K562 (cell line): ENCODE measurements at regions not wholly inside any gene's neighbourhood (a gene's known extent, or its start where the extent isn't known, plus 50 kb on each side); places are given as distances from the start of the nearest gene placed in this dataset.

Experiments used
- ATAC-seq: fragments of 200-7000 bp; cut with Tn5 transposase; 3 replicates; pipeline ENCODE4 v1.9.1; 2020; ENCODE audit warnings: moderate library complexity
- BruUV-seq: library from RNA; stranded (reverse); fragments of 400-500 nt; replicated peaks from 2 replicates; lab custom pipeline; 2021; lab: Mats Ljungman, UMichigan
- CTCF ChIA-PET: fragments of 300-600 bp; formaldehyde crosslinking; extraction: SDS; loops from one replicate; lab custom pipeline; 2021; ENCODE audit warnings: low intra/inter-chr PET ratio; lab: Yijun Ruan, JAX
- POLR2A ChIA-PET: fragments of 300-600, 350-650 bp; sonication (Branson Sonifier 250); formaldehyde crosslinking; extraction: SDS; loops from one replicate; lab custom pipeline; 2021; ENCODE audit warnings: antibody characterized with exemption, inconsistent platforms; lab: Yijun Ruan, JAX
- DNase-seq, 4 experiments: peaks; one replicate each; pipeline versions ENCODE4 v3.0.0 to v3.0.0-alpha.2; 2011 to 2018; ENCODE audit warnings: low spot score in 3 of 4, mixed read lengths in 3 of 4; ENCODE audit errors: extremely low read depth in 1 of 4
- FAIRE-seq: peaks from 2 replicates; lab custom pipeline; 2011; peaks lifted over from hg19 to GRCh38; lab: Jason Lieb, UNC
- H2AFZ ChIP-seq: 2 replicates; pipeline ENCODE4 v1.6.0; 2011; ENCODE audit warnings: low read depth, low read length, control low read depth, inconsistent platforms
- H3K27ac ChIP-seq: fragments of 200-600 bp; 3 replicates; pipeline ENCODE4 v1.8.0; 2011; ENCODE audit warnings: low read depth, mild to moderate bottlenecking, control low read depth, inconsistent platforms, low read length, moderate library complexity, mixed read lengths; ENCODE audit errors: extremely low read depth
- H3K27me3 ChIP-seq, 2 experiments: fragments of 300-600 bp in 1 of 2; 2 replicates in 1 of 2; 3 replicates in 1 of 2; pipeline versions ENCODE4 v1.6.0 to v1.8.0; 2011; ENCODE audit warnings: inconsistent platforms in 2 of 2, low read length in 2 of 2, mild to moderate bottlenecking in 1 of 2, mixed read lengths in 1 of 2, moderate library complexity in 1 of 2; ENCODE audit not compliant: control insufficient read depth in 2 of 2, insufficient read depth in 2 of 2
- H3K36me3 ChIP-seq: fragments of 300-600 bp; 3 replicates; pipeline ENCODE4 v1.8.0; 2011; ENCODE audit warnings: mild to moderate bottlenecking, low read length, inconsistent platforms; ENCODE audit not compliant: control insufficient read depth, insufficient read depth
- H3K4me1 ChIP-seq, 2 experiments: fragments of 200-600 bp in 1 of 2; replicated peaks in 1 of 2; 2 replicates in 1 of 2; 3 replicates in 1 of 2; pipeline versions ENCODE4 v1.5.1 to v1.8.0; 2011; ENCODE audit warnings: inconsistent platforms in 2 of 2, low read length in 2 of 2, mild to moderate bottlenecking in 1 of 2, mixed read lengths in 1 of 2, moderate library complexity in 1 of 2; ENCODE audit not compliant: control insufficient read depth in 2 of 2, insufficient read depth in 2 of 2
- H3K4me2 ChIP-seq: 2 replicates; pipeline ENCODE4 v1.6.1; 2011; ENCODE audit warnings: low read length, control low read depth, inconsistent platforms, mixed read lengths; ENCODE audit not compliant: insufficient read depth
- H3K4me3 ChIP-seq: fragments of 200-600 bp; sonication (generic), shearing (Covaris generic); 2 replicates; pipeline ENCODE4 v1.5.1; 2016; ENCODE audit warnings: control low read depth, inconsistent platforms
- H3K79me2 ChIP-seq: fragments of 200-600 bp; 3 replicates; pipeline ENCODE4 v1.8.0; 2011; ENCODE audit warnings: low read length, inconsistent platforms; ENCODE audit not compliant: control insufficient read depth, insufficient read depth
- H3K9ac ChIP-seq, 2 experiments: 2 replicates each; pipeline versions ENCODE4 v1.6.0 to v1.6.1; 2011; ENCODE audit warnings: low read depth in 2 of 2, low read length in 2 of 2, control low read depth in 1 of 2, inconsistent platforms in 1 of 2, mild to moderate bottlenecking in 1 of 2, mixed read lengths in 1 of 2; ENCODE audit not compliant: insufficient read depth in 1 of 2
- H3K9me1 ChIP-seq: one replicate; pipeline ENCODE4 v1.6.0; 2011; ENCODE audit warnings: inconsistent platforms, mild to moderate bottlenecking, low read length, moderate library complexity; ENCODE audit not compliant: control insufficient read depth, insufficient read depth
- H3K9me3 ChIP-seq: replicated peaks from 2 replicates; pipeline ENCODE4 v1.5.1; 2011; ENCODE audit warnings: low read depth, low read length, inconsistent platforms; ENCODE audit not compliant: control insufficient read depth, insufficient read depth
- H4K20me1 ChIP-seq: replicated peaks from 2 replicates; pipeline ENCODE4 v1.6.1; 2011; ENCODE audit warnings: low read length, inconsistent platforms, mixed read lengths; ENCODE audit not compliant: control insufficient read depth, insufficient read depth
- ATF1 ChIP-seq, 2 experiments: fragments of 450-650 bp in 1 of 2; IDR thresholded peaks; 2 replicates each; pipeline ENCODE4 v1.6.1; 2016; ENCODE audit warnings: missing compliant biosample characterization in 1 of 2, missing genetic modification characterization in 1 of 2
- CSDE1 ChIP-seq, 2 experiments: fragments of 450-650 bp; IDR thresholded peaks; 2 replicates each; pipeline ENCODE4 v1.6.1; 2016; ENCODE audit warnings: mild to moderate bottlenecking in 1 of 2
- MYC ChIP-seq, 2 experiments: fragments of 250-450 bp in 1 of 2; sonication (Bioruptor Pico) in 1 of 2; IDR thresholded peaks; 2 replicates each; pipeline versions ENCODE4 v1.5.1 to v1.6.1; 2012 to 2021; ENCODE audit warnings: low read depth in 2 of 2, borderline replicate concordance in 1 of 2, improper control_type of control experiment in 1 of 2, low read length in 1 of 2, mild to moderate bottlenecking in 1 of 2, moderate library complexity in 1 of 2
- NFRKB ChIP-seq: fragments of 450-650 bp; IDR thresholded peaks from 2 replicates; pipeline ENCODE4 v1.6.1; 2016; ENCODE audit warnings: low read depth
- SIN3A ChIP-seq, 2 experiments: fragments of 150-350 bp in 1 of 2; IDR thresholded peaks; 2 replicates each; pipeline ENCODE4 v1.6.1; 2011 to 2016; ENCODE audit warnings: borderline replicate concordance in 2 of 2, low read depth in 2 of 2, low read length in 2 of 2, mild to moderate bottlenecking in 2 of 2, moderate library complexity in 2 of 2; ENCODE audit not compliant: control insufficient read depth in 1 of 2
- TOE1 ChIP-seq, 2 experiments: fragments of 450-650 bp in 1 of 2; sonication (generic) in 1 of 2; formaldehyde crosslinking in 1 of 2; IDR thresholded peaks; 2 replicates each; pipeline versions ENCODE4 v1.7.1 to v1.8.0; 2016 to 2022; ENCODE audit warnings: borderline replicate concordance in 2 of 2, mild to moderate bottlenecking in 2 of 2, antibody characterized with exemption in 1 of 2, inconsistent platforms in 1 of 2, low read depth in 1 of 2, missing genetic modification reagents in 1 of 2, moderate library complexity in 1 of 2
- ZNF165 ChIP-seq: fragments of 250-450 bp; sonication (Bioruptor Pico); IDR thresholded peaks from 2 replicates; pipeline ENCODE4 v1.4.0; 2020; ENCODE audit warnings: borderline replicate concordance
- ZNF76 ChIP-seq: fragments of 250-450 bp; sonication (Bioruptor Pico); IDR thresholded peaks from 2 replicates; pipeline ENCODE4 v1.4.0; 2020; ENCODE audit warnings: mild to moderate bottlenecking, moderate library complexity, borderline replicate concordance
- ZNF785 ChIP-seq: fragments of 250-450 bp; sonication (Bioruptor Pico); IDR thresholded peaks from 2 replicates; pipeline ENCODE4 v1.4.0; 2020; ENCODE audit warnings: mild to moderate bottlenecking
- WGBS: fragments of 100-300 bp; shearing (Covaris generic); methylation state at CpG from one replicate; pipeline ENCODE4 v1.1.6; 2016; ENCODE audit warnings: low coverage, mixed read lengths; ENCODE audit not compliant: insufficient coverage; ENCODE audit errors: missing lambda C conversion rate; 5-methylcytosine and 5-hydroxymethylcytosine counted together
- in situ Hi-C: fragments of 300-500 bp; cut with MboI; formaldehyde crosslinking; loops from 4 replicates; pipeline ENCODE4 v1.15.0; 2018; ENCODE audit warnings: inconsistent platforms, mixed read lengths
- intact Hi-C: fragments of 100-400 bp; cut with micrococcal nuclease; formaldehyde crosslinking; loops from 2 replicates; pipeline ENCODE4 v1.14.2; 2022
- TF ChIP-seq, protein P1 (sequence below): fragments of 450-650 bp; formaldehyde crosslinking; conservative IDR thresholded peaks from 2 replicates; pipeline ENCODE4 v1.4.0; 2022; ENCODE audit warnings: mild to moderate bottlenecking, missing genetic modification characterization

DNA sequence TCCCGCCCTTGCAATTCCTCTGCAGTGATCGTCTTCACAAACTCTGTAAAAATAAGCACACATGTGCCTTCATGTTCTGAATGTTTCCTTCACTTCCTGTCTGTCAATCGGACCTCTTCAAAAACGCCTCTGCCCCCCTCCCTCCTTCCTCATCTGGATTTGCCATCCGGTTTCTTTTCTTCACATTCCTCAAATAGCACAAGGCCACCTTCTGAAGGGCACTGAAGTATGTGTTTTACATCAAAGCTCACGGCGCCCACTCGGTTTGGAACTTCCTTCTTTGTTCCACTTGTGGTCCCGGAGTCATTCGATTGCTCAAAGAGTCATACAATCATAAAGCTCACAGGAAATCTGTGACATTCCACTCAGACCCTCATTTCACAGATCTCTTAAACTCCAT, 758.1 kb upstream of the SALL3 start:
- no peak overlapping the region for H3K27ac ChIP-seq
- CTCF ChIA-PET = no interaction called here
- no peaks in the 10 kb centered on the region for H3K9me1 ChIP-seq
- POLR2A ChIA-PET = no interaction called here
- peaks cover 0 to 9% of the 10 kb centered on the region in 2 experiments; a peak in 2 of 5 replicates for H3K27me3 ChIP-seq
- no peak for FAIRE-seq
- no peak overlapping the region for H3K4me3 ChIP-seq
- 2% methylated on average over 10 of the region's 10 CpGs for WGBS
- BruUV-seq = no TSS peak
- no peaks in the 10 kb centered on the region for H4K20me1 ChIP-seq
- H3K4me2 ChIP-seq = no peak overlapping the region
- no peaks in the 10 kb centered on the region for H3K79me2 ChIP-seq
- no peaks in the 10 kb centered on the region for H3K4me1 ChIP-seq
- in situ Hi-C loops = no loop called here
- H3K9me3 ChIP-seq = no peaks in the 10 kb centered on the region
- DNase-seq = no peak
- TF ChIP-seq ZNF785 (CRISPR knock-in tag) (no peak), CSDE1 (IDR thresholded peaks at IDR 0.05) (no peak), ATF1 (CRISPR knock-in tag; IDR thresholded peaks at IDR 0.05) (no peak), ATF1 (tag; IDR thresholded peaks at IDR 0.05) (no peak), MYC (IDR thresholded peaks at IDR 0.05; ENCODE audit: low read depth, low read length) (no peak), MYC (CRISPR knock-in tag; IDR thresholded peaks at IDR 0.05; ENCODE audit: borderline replicate concordance, low read depth) (no peak), TOE1 (IDR thresholded peaks at IDR 0.05; ENCODE audit: borderline replicate concordance) (no peak), TOE1 (CRISPR knock-in tag; IDR thresholded peaks at IDR 0.05; ENCODE audit: borderline replicate concordance, low read depth) (no peak), SIN3A (IDR thresholded peaks at IDR 0.05; ENCODE audit: borderline replicate concordance in 2 of 2, control insufficient read depth in 1 of 2, low read depth in 2 of 2, low read length in 2 of 2) (no peak), ZNF165 (no peak), NFRKB (no peak), ZNF76 (CRISPR knock-in tag) (no peak)
- TF ChIP-seq, protein P1, sequence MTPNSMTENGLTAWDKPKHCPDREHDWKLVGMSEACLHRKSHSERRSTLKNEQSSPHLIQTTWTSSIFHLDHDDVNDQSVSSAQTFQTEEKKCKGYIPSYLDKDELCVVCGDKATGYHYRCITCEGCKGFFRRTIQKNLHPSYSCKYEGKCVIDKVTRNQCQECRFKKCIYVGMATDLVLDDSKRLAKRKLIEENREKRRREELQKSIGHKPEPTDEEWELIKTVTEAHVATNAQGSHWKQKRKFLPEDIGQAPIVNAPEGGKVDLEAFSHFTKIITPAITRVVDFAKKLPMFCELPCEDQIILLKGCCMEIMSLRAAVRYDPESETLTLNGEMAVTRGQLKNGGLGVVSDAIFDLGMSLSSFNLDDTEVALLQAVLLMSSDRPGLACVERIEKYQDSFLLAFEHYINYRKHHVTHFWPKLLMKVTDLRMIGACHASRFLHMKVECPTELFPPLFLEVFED (CRISPR knock-in tag) = no peak
- no peak overlapping the region for H3K9ac ChIP-seq
- intact Hi-C loops = no loop called here
- H3K36me3 ChIP-seq = no peaks in the 10 kb centered on the region
- ATAC-seq = no peak
- H2AFZ ChIP-seq = no peak overlapping the region
